IPS DF 6.9 (cell line): ENCODE measurements at regions not wholly inside any gene's neighbourhood (a gene's known extent, or its start where the extent isn't known, plus 50 kb on each side); places are given as distances from the start of the nearest gene placed in this dataset.
A peak's percentile ranks its signal among the peaks of the same experiment; 100 is the strongest.

ENCODE experiments used
- DNase-seq: peaks from one replicate; pipeline ENCODE4 v3.0.0-alpha.2; 2013; ENCODE audit warnings: low read depth, low spot score
- H3K27ac ChIP-seq: one replicate; pipeline ENCODE4 v1.5.1; 2013; ENCODE audit warnings: low read length, control low read depth
- H3K27me3 ChIP-seq: 2 replicates; pipeline ENCODE4 v1.6.1; 2013; ENCODE audit warnings: mild to moderate bottlenecking, low read length; ENCODE audit not compliant: control insufficient read depth, insufficient read depth
- H3K36me3 ChIP-seq: 2 replicates; pipeline ENCODE4 v1.6.1; 2013; ENCODE audit warnings: low read length; ENCODE audit not compliant: control insufficient read depth, insufficient read depth
- H3K4me1 ChIP-seq: 2 replicates; pipeline ENCODE4 v1.6.1; 2013; ENCODE audit warnings: low read length; ENCODE audit not compliant: control insufficient read depth, insufficient read depth
- H3K4me3 ChIP-seq: 2 replicates; pipeline ENCODE4 v1.5.1; 2013; ENCODE audit warnings: mild to moderate bottlenecking, low read length
- H3K9me3 ChIP-seq: 2 replicates; pipeline ENCODE4 v1.6.1; 2013; ENCODE audit warnings: low read length, inconsistent platforms; ENCODE audit not compliant: control insufficient read depth, insufficient read depth
- WGBS: extraction: QIAGEN DNeasy Blood & Tissue Kit; methylation state at CpG from one replicate; pipeline ENCODE4 v1.1.7; 2013; ENCODE audit warnings: mixed read lengths, missing lambda C conversion rate; ENCODE audit not compliant: insufficient read length, insufficient coverage; 5-methylcytosine and 5-hydroxymethylcytosine counted together

DNA sequence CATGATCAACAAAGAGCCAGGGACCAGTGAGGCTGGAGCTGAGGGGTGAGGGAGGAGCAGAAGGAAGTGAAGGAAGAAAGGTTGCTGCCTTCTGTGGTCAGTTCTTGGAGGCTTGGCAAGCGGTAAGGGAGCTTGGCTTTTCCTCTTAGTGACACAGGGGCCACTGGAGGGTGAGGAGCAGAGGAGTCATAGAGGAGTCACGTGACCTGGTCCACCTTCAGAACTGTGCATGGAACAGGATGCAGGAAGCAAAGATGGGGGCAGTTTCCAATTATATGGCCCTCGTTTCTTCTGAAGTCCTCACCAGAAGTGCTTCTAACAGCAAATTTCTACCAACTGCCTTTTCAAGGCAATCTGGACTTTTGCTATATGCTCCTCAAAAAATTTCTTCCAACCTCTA is 326.9 kb upstream of the SMIM21 start:
- H3K36me3 ChIP-seq = no peaks in the 10 kb centered on the region
- no peak overlapping the region for H3K4me3 ChIP-seq
- no peak overlapping the region for H3K27ac ChIP-seq
- DNase-seq = no peak
- H3K27me3 ChIP-seq = no peaks in the 10 kb centered on the region
- no peaks in the 10 kb centered on the region for H3K9me3 ChIP-seq
- peaks cover 2% of the 10 kb centered on the region for H3K4me1 ChIP-seq
- no CpG with 5 or more reads among the region's 3 CpGs for WGBS

DNA sequence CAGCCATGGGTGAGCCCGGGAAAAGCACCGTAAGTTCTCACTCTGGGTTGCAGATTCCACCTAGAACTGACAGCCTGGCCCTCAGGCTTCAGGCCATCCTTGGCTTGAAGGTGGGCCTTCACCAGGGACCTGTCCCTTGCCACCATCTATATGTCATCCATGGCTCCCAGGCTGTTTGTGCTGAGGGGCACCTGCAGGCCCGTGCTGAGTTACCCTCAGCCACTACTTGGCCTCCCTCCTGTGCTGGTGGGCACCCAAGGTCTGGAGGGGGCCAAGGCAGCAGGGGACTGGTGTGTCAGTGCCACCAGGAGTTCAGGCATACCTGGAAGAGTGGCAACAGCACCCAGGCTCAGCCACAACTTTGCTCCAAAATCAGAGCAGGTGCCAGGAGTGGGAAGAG is 326.2 kb upstream of the SMIM21 start:
- Histone ChIP-seq H3K9me3 (no peaks in the 10 kb centered on the region), H3K36me3 (no peaks in the 10 kb centered on the region), H3K27ac (no peak overlapping the region), H3K4me3 (no peak overlapping the region), H3K4me1 (peaks cover 2% of the 10 kb centered on the region), H3K27me3 (no peaks in the 10 kb centered on the region)
- no peak for DNase-seq
- no CpG with 5 or more reads among the region's 3 CpGs for WGBS

DNA sequence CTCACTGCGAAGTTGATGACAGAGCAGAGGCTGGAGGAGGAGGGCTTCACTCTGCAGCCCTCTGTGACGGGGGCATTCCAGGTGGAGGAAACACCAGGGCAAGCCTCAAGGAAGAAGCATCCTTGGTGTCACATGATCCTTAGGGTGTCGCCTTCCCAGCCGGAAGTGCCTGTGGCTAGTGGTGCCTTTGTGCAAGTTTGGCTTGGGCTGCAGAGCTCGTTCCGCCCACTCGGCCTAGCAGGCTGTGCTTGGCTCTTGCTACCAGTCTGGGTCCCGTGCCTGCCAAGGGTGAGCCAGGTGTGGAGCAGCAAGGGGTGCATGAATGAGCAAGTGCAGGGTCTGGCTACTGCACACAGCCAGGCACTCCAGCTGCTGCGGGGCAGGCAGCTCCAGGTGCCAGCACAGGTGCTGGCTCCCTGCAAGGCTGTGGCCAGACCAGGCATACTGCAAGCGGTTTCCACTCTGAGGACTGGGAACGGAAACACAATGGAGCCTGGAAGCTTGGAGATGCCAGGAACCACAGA is 325.3 kb upstream of the SMIM21 start:
- no peak overlapping the region for H3K27ac ChIP-seq
- WGBS = no CpG with 5 or more reads among the region's 11 CpGs
- H3K27me3 ChIP-seq = no peaks in the 10 kb centered on the region
- H3K4me1 ChIP-seq = peaks cover 2% of the 10 kb centered on the region
- H3K9me3 ChIP-seq = no peaks in the 10 kb centered on the region
- no peak for DNase-seq
- H3K36me3 ChIP-seq = no peaks in the 10 kb centered on the region
- no peak overlapping the region for H3K4me3 ChIP-seq

DNA sequence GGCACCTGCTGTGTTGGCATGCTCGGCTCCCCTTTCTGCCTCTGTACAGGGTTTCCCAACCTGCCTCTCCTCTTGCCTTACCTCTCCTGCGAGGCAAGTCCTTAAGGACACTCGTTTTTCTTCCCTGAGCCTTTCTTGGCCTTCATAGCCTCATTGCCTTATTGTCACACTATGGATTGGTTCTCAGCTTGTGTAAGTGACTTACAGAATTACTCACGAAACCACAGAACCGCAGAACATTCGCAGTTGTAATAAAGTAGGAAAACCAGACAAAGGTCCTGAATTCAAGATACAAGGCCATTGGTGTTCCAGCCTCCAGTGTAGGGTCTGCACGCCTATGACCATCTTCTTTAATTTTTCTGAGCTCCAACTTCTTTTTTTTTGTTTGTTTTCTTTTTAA is 317.6 kb upstream of the SMIM21 start:
- H3K4me1 ChIP-seq = no peaks in the 10 kb centered on the region
- DNase-seq = no peak
- WGBS = no CpG with 5 or more reads among the region's 7 CpGs
- H3K4me3 ChIP-seq = no peak overlapping the region
- no peaks in the 10 kb centered on the region for H3K36me3 ChIP-seq
- no peaks in the 10 kb centered on the region for H3K9me3 ChIP-seq
- H3K27ac ChIP-seq = no peak overlapping the region
- H3K27me3 ChIP-seq = no peaks in the 10 kb centered on the region

DNA sequence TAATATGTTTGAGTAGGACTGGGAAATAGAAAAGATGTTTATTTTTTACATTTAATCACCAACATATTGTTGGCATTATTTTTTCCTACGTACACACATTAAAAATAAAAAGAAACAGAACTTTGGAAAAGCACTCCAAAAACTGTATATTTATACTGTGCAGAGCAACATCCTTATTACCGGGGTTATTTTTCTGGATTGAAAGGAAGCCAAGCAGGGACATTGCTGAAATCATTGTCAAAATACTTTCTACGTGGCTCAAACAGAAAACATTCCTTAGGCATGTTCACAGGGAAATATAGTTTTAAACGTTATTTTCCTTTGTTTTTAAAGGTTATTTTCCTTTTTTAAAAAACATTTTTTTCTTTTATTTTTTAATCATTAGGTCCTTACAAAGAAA is 315.0 kb upstream of the SMIM21 start:
- Histone ChIP-seq H3K4me1 (no peaks in the 10 kb centered on the region), H3K27me3 (no peaks in the 10 kb centered on the region), H3K36me3 (no peaks in the 10 kb centered on the region), H3K27ac (no peak overlapping the region), H3K9me3 (no peaks in the 10 kb centered on the region), H3K4me3 (no peak overlapping the region)
- DNase-seq = no peak
- WGBS = no CpG with 5 or more reads among the region's 4 CpGs

DNA sequence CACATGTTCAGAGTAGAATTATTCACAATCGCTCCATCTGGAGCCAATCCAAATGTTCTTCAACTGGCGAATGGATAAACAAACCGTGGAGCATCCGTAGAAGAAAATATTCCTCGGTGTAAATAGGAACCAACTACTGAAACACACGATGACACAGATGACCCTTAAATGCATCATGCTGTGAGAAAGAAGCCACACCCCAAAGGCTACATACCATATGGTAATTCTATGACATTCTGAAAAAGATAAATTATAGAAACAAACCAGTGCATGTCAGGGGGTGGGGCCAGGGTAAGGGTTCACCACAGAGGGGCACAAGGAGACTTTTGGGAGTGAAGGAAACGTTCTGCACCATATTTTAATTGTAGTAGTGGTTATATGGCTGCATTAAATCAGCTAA is 312.2 kb upstream of the SMIM21 start:
- H3K4me1 ChIP-seq = no peaks in the 10 kb centered on the region
- no peaks in the 10 kb centered on the region for H3K36me3 ChIP-seq
- H3K27ac ChIP-seq = no peak overlapping the region
- no peak for DNase-seq
- no peaks in the 10 kb centered on the region for H3K9me3 ChIP-seq
- no peak overlapping the region for H3K4me3 ChIP-seq
- H3K27me3 ChIP-seq = no peaks in the 10 kb centered on the region
- WGBS = no CpG with 5 or more reads among the region's 7 CpGs

DNA sequence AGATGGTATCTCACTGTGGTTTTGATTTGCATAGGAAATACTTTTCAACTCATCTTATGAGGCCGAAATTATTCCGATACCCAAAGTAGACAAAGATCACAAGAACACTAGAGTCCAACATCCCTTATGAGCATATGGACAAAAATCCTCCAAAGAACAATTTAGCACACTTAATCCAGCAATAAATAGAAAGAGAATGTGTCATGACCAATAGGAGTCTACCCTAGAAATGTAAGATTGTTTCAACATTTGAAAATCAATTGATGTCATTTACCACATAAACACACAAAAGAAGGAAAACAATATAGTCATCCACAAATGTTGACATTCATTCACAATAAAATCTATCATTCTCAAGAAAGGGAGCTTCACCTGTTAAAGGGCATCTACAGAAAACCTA is 307.8 kb upstream of the SMIM21 start:
- Histone ChIP-seq H3K4me1 (no peaks in the 10 kb centered on the region), H3K9me3 (no peaks in the 10 kb centered on the region), H3K36me3 (no peaks in the 10 kb centered on the region), H3K27ac (no peak overlapping the region), H3K4me3 (no peak overlapping the region), H3K27me3 (no peaks in the 10 kb centered on the region)
- no peak for DNase-seq
- no CpG with 5 or more reads among the region's 2 CpGs for WGBS

DNA sequence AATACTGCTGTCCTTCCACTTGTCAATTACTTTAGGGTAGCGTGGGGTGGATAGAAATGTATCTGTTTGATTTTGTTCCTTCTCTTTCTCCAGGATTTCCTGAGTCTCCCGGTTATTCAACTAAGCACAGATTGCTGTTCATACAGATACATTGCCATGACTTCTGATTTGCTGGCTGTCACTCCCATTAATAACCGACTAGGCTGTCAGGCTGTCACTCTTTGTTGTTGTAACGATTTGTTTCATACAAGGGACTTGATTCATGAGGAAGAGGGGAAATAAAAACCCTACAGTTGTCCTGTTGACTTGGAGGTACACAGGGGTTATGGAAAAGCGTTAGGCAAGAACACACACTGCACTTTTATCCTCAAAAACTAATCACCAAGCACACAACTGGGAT is 302.7 kb upstream of the SMIM21 start:
- DNase-seq = no peak
- Histone ChIP-seq H3K36me3 (no peaks in the 10 kb centered on the region), H3K4me3 (no peak overlapping the region), H3K27ac (no peak overlapping the region), H3K9me3 (no peaks in the 10 kb centered on the region), H3K27me3 (no peaks in the 10 kb centered on the region), H3K4me1 (no peaks in the 10 kb centered on the region)
- WGBS = no CpG with 5 or more reads among the region's 5 CpGs

DNA sequence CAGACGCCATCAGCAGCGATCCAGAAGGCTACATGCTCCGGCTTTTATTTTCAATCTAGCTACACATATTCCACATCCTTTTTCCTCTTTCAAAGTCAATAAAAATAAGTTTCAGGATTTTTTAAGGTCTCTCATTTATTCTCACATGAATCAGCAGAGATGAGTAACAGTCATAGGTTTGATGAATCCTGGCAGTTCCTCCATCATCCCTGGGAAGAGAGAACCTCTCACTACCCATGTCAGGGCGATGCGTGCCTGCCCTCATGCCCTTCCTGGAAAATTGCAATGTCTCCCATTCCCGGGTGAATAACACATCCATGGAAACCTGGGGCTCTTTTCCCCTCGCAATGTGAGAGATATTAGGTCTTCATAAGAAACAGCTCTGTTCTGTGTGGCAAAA is 301.1 kb upstream of the SMIM21 start:
- Histone ChIP-seq H3K27ac (no peak overlapping the region), H3K4me3 (no peak overlapping the region), H3K9me3 (no peaks in the 10 kb centered on the region), H3K36me3 (no peaks in the 10 kb centered on the region), H3K4me1 (no peaks in the 10 kb centered on the region), H3K27me3 (no peaks in the 10 kb centered on the region)
- no peak for DNase-seq
- WGBS = no CpG with 5 or more reads among the region's 7 CpGs

DNA sequence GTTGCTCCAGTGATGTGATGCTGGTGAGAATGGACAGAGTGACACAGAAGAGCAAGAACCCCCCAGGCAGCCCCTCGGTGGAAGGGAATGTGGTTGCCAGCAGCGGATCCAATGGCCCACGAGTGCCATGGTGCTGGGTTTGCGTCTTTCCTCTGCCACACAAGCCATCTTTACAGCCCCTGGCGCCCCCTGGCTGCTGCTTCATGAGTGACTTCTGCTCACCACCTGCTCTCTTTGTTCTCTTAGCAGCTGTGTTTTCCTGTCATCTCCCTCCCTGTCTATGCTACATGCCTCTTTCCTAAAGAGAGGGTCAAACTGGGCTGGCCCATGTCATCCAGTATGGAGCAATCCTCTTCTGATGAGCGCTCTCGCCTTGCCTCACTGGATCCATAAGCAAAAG is 300.0 kb upstream of the SMIM21 start:
- H3K27ac ChIP-seq = no peak overlapping the region
- no peaks in the 10 kb centered on the region for H3K4me1 ChIP-seq
- H3K9me3 ChIP-seq = no peaks in the 10 kb centered on the region
- H3K4me3 ChIP-seq = no peak overlapping the region
- H3K27me3 ChIP-seq = no peaks in the 10 kb centered on the region
- WGBS = no CpG with 5 or more reads among the region's 7 CpGs
- H3K36me3 ChIP-seq = no peaks in the 10 kb centered on the region
- DNase-seq = peak; percentile 61

DNA sequence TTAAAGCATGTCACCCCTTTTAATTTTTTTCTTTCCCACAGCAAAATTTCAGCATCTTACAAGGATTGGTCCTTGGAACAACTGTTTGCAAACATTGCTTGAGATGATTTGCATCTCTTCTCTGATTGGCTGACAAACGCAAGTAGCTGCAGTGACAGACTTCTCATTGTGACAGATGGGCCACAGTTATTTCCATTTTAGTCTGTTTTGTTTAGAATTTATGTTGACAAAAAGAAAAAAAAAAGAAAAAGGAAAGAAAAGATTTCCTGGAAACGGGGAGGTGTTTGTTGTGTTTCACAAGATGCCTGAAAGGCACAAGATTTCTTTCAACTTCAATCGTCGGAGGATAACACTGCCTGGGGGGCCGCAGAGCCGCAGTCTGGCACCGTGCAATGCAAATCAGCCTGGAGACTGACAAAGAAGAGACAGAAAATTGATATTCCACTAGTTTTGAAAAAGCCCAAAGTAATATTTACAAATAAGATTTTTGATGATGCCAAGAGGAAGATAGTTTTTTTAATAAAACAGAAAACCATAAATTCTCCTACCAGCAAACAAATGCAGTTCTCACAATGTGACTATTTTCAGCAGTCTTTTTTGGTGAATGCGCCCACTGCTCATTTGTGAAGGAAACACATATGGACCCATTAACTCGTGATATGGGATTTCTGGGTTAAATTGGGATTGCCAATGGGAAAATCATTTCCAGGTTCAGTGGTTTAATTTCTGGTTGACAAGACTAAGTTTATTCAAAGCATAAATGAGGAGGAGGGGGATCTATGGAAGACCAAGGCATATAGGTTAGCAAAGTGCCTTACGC is 296.2 kb upstream of the SMIM21 start:
- H3K4me3 ChIP-seq = no peak overlapping the region
- WGBS = no CpG with 5 or more reads among the region's 10 CpGs
- no peak for DNase-seq
- H3K4me1 ChIP-seq = no peaks in the 10 kb centered on the region
- H3K27me3 ChIP-seq = no peaks in the 10 kb centered on the region
- H3K9me3 ChIP-seq = no peaks in the 10 kb centered on the region
- no peaks in the 10 kb centered on the region for H3K36me3 ChIP-seq
- H3K27ac ChIP-seq = no peak overlapping the region
